WTC11 (cell line): ENCODE measurements at regions not wholly inside any gene's neighbourhood (a gene's known extent, or its start where the extent isn't known, plus 50 kb on each side); places are given as distances from the start of the nearest gene placed in this dataset.

ENCODE experiments used
- ATAC-seq: fragments of 200-7000 bp; cut with Tn5 transposase; 2 replicates; pipeline ENCODE4 v1.10.0; 2021; ENCODE audit warnings: mild to moderate bottlenecking, moderate library complexity
- CTCF ChIA-PET: fragments of 300-600 bp; sonication (Branson Sonifier 250); formaldehyde crosslinking; loops from one replicate; lab custom pipeline; 2021; ENCODE audit warnings: antibody characterized with exemption; lab: Charles Lee
- POLR2A ChIA-PET: fragments of 350-600 bp; sonication (Branson Sonifier 250); formaldehyde crosslinking; loops from one replicate; lab custom pipeline; 2021; ENCODE audit warnings: antibody characterized with exemption; lab: Charles Lee
- DNase-seq: peaks from one replicate; pipeline ENCODE4 v3.0.0; 2021; ENCODE audit warnings: low spot score
- H3K27ac Mint-ChIP-seq: 2 replicates; pipeline ENCODE4 v1.8.0; 2021; ENCODE audit warnings: mixed read lengths
- H3K27me3 Mint-ChIP-seq: 2 replicates; pipeline ENCODE4 v1.8.0; 2021; ENCODE audit warnings: low read depth, mild to moderate bottlenecking, moderate library complexity, mixed read lengths
- H3K36me3 Mint-ChIP-seq: 2 replicates; pipeline ENCODE4 v1.8.0; 2021; ENCODE audit warnings: mixed read lengths
- H3K4me1 Mint-ChIP-seq: 2 replicates; pipeline ENCODE4 v1.8.0; 2022; ENCODE audit warnings: mixed read lengths
- H3K4me3 Mint-ChIP-seq: 2 replicates; pipeline ENCODE4 v1.8.0; 2021; ENCODE audit warnings: mild to moderate bottlenecking, moderate library complexity, mixed read lengths
- H3K9me3 Mint-ChIP-seq: 2 replicates; pipeline ENCODE4 v1.8.0; 2021; ENCODE audit warnings: mixed read lengths
- ATF1 ChIP-seq: sonication (generic); formaldehyde crosslinking; IDR thresholded peaks from 2 replicates; pipeline ENCODE4 v1.8.1; 2023; ENCODE audit warnings: mild to moderate bottlenecking, moderate library complexity, missing genetic modification reagents
- ATF6 ChIP-seq: sonication (generic); formaldehyde crosslinking; IDR thresholded peaks from 2 replicates; pipeline ENCODE4 v1.8.1; 2023; ENCODE audit warnings: mild to moderate bottlenecking, missing genetic modification reagents
- CBFB ChIP-seq: sonication (generic); formaldehyde crosslinking; IDR thresholded peaks from 2 replicates; pipeline ENCODE4 v1.8.1; 2022; ENCODE audit warnings: mild to moderate bottlenecking, low read depth, missing genetic modification reagents
- E2F4 ChIP-seq: sonication (generic); formaldehyde crosslinking; IDR thresholded peaks from 2 replicates; pipeline ENCODE4 v1.8.1; 2022; ENCODE audit warnings: low read depth, mild to moderate bottlenecking, moderate library complexity, missing genetic modification reagents, borderline replicate concordance
- ELF4 ChIP-seq: sonication (generic); formaldehyde crosslinking; IDR thresholded peaks from 2 replicates; pipeline ENCODE4 v1.8.1; 2022; ENCODE audit warnings: low read depth, mild to moderate bottlenecking, moderate library complexity, missing genetic modification reagents
- ETV6 ChIP-seq: sonication (generic); formaldehyde crosslinking; IDR thresholded peaks from 2 replicates; pipeline ENCODE4 v1.8.1; 2022; ENCODE audit warnings: mild to moderate bottlenecking, missing genetic modification reagents
- GTF2I ChIP-seq: fragments of 250-450 bp; sonication (Bioruptor Pico); conservative IDR thresholded peaks from 2 replicates; pipeline ENCODE4 v1.4.0; 2021; ENCODE audit warnings: mild to moderate bottlenecking
- JUN ChIP-seq: sonication (generic); formaldehyde crosslinking; IDR thresholded peaks from 2 replicates; pipeline ENCODE4 v1.8.0; 2023; ENCODE audit warnings: mild to moderate bottlenecking, missing genetic modification reagents
- MXD4 ChIP-seq: fragments of 250-450 bp; sonication (Bioruptor Pico); IDR thresholded peaks from 2 replicates; pipeline ENCODE4 v1.8.0; 2021; ENCODE audit warnings: mild to moderate bottlenecking, moderate library complexity, borderline replicate concordance
- NFE2L1 ChIP-seq: sonication (generic); formaldehyde crosslinking; IDR thresholded peaks from 2 replicates; pipeline ENCODE4 v1.8.1; 2023; ENCODE audit warnings: missing genetic modification reagents
- NR1H2 ChIP-seq: sonication (generic); formaldehyde crosslinking; IDR thresholded peaks from 2 replicates; pipeline ENCODE4 v1.9.0; 2021; ENCODE audit warnings: mild to moderate bottlenecking, moderate library complexity, missing genetic modification reagents
- PRDM15 ChIP-seq: sonication (generic); formaldehyde crosslinking; IDR thresholded peaks from 2 replicates; pipeline ENCODE4 v1.8.0; 2022; ENCODE audit warnings: missing genetic modification reagents
- STAT6 ChIP-seq: sonication (generic); formaldehyde crosslinking; conservative IDR thresholded peaks from 2 replicates; pipeline ENCODE4 v1.8.1; 2023; ENCODE audit warnings: mild to moderate bottlenecking, low read depth, missing genetic modification reagents, moderate library complexity
- TEAD1 ChIP-seq: sonication (generic); formaldehyde crosslinking; IDR thresholded peaks from 2 replicates; pipeline ENCODE4 v1.8.0; 2022; ENCODE audit warnings: mild to moderate bottlenecking, missing genetic modification reagents
- ZNF121 ChIP-seq: sonication (generic); formaldehyde crosslinking; IDR thresholded peaks from 2 replicates; pipeline ENCODE4 v1.8.0; 2023; ENCODE audit warnings: missing genetic modification reagents
- ZNF281 ChIP-seq: sonication (generic); formaldehyde crosslinking; IDR thresholded peaks from 2 replicates; pipeline ENCODE4 v1.8.0; 2023; ENCODE audit warnings: mild to moderate bottlenecking, missing genetic modification reagents

GRCh38 chr4:66629927-66630326 lies 915.4 kb downstream of the CENPC start:
- POLR2A ChIA-PET, result no interaction called here
- CTCF ChIA-PET, result no interaction called here
- Mint-ChIP-seq H3K9me3 (peaks cover 6% of the 10 kb centered on the region), H3K4me3 (no peak overlapping the region), H3K27me3 (no peaks in the 10 kb centered on the region), H3K27ac (no peak overlapping the region), H3K36me3 (no peaks in the 10 kb centered on the region)
- ATAC-seq (no peak), DNase-seq (no peak)
- TF ChIP-seq ATF6 (CRISPR knock-in tag), result no peak
- TF ChIP-seq NR1H2 (CRISPR knock-in tag), result no peak
- TF ChIP-seq ZNF121 (CRISPR knock-in tag), result no peak
- no peak for TF ChIP-seq STAT6
- no peak for TF ChIP-seq PRDM15 (CRISPR knock-in tag)
- TF ChIP-seq NFE2L1 (CRISPR knock-in tag), result no peak
- TF ChIP-seq CBFB, result no peak
- TF ChIP-seq E2F4 (CRISPR knock-in tag), result no peak
- no peak for TF ChIP-seq ELF4 (CRISPR knock-in tag)
- TF ChIP-seq TEAD1, result no peak
- TF ChIP-seq JUN (CRISPR knock-in tag), result no peak
- TF ChIP-seq ZNF281, result no peak
- no peak for TF ChIP-seq ETV6 (CRISPR knock-in tag)
- TF ChIP-seq ATF1 (CRISPR knock-in tag), result no peak
- no peak for TF ChIP-seq MXD4 (CRISPR knock-in tag)
- no peak for TF ChIP-seq GTF2I
- TF ChIP-seq, all 79 proteins: peak for 0
- no peaks in the 10 kb centered on the region for H3K4me1 Mint-ChIP-seq
